ENCODE measurements at regions not wholly inside any gene's neighbourhood (a gene's known extent, or its start where the extent isn't known, plus 50 kb on each side); places are given as distances from the start of the nearest gene placed in this dataset.
"Not testable (repeated sequence)": the region's sequence is repeated elsewhere in the genome, so short reads cannot be mapped to it uniquely, and the experiment has no call there.

DNA sequence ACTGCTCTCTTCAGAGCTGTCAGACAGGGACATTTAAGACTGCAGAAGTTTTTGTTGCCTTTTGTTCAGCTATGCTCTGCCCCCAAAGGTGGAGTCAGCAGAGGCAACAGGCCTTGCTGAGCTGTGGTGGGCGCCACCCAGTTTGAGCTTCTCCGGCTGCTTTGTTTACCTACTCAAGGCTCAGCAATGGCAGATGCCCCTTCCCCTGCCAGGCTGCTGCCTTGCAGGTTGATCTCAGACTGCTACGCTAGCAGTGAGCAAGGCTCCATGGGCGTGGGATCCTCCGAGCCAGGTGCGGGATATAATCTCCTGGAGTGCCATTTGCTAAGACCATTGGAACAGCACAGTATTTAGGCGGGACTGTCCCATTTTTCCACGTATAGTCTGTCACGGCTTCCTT is 371.4 kb upstream of the AMOT start:
- no peak for DNase-seq
- WGBS (ENCODE audit: insufficient coverage, low lambda C conversion rate) = no CpG with 5 or more reads among the region's 9 CpGs
- H3K4me1 ChIP-seq (ENCODE audit: control insufficient read depth, insufficient read depth, low read length) = no peaks in the 10 kb centered on the region
- H3K27ac ChIP-seq (ENCODE audit: low read length) = no peak overlapping the region
- H3K4me3 ChIP-seq (ENCODE audit: low read length) = no peak overlapping the region
- H3K9me3 ChIP-seq (ENCODE audit: control insufficient read depth, low read depth, low read length) = no peaks in the 10 kb centered on the region
- H3K36me3 ChIP-seq (ENCODE audit: control insufficient read depth, insufficient read depth, low read length) = no peaks in the 10 kb centered on the region
- H3K27me3 ChIP-seq (ENCODE audit: control insufficient read depth, insufficient read depth, low read length) = no peaks in the 10 kb centered on the region

DNA sequence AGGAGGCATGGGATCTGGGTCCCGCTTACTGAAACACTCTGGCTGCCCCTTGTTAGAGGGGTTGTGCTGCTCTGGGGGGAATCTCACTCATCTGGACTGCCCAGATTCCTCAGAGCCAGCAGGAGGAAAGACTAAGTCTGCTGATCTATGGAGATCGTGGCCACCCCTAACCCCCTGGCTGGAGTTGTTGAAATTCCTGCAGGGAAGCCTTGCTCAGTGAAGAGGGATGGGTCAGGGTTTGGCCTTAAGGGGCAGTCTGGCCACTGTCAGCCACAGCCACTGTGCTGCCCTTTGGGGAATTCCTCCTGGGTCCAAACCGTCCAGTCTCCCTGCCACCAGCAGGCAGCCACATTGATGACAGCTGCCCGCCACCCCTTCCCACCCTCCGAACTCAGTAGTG is 362.0 kb upstream of the AMOT start:
- no CpG with 5 or more reads among the region's 5 CpGs for WGBS (ENCODE audit: insufficient coverage, low lambda C conversion rate)
- no peaks in the 10 kb centered on the region for H3K9me3 ChIP-seq (ENCODE audit: control insufficient read depth, low read depth, low read length)
- H3K27ac ChIP-seq (ENCODE audit: low read length) = no peak overlapping the region
- no peak overlapping the region for H3K4me3 ChIP-seq (ENCODE audit: low read length)
- no peak for DNase-seq
- no peaks in the 10 kb centered on the region for H3K4me1 ChIP-seq (ENCODE audit: control insufficient read depth, insufficient read depth, low read length)
- H3K27me3 ChIP-seq (ENCODE audit: control insufficient read depth, insufficient read depth, low read length) = no peaks in the 10 kb centered on the region
- no peaks in the 10 kb centered on the region for H3K36me3 ChIP-seq (ENCODE audit: control insufficient read depth, insufficient read depth, low read length)

DNA sequence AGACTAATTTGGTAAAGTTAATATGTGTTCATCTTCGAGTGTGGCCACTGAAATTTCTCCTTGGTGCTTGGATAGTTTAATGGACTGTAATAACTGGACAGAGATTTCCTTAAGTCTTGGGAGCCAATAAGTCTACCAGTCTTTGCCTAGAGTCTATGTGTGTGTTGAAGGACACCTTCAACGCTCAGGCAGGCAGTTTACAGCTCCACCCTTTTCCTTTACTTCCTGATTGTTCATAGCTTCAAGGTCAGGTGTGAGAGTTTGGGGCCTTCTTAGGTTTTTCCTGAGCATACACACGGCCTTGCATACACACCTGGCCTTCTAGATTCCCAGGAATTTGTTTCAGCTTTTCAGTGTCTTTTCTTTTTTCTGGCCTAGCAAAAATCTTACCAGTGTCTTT is 355.3 kb upstream of the AMOT start:
- Histone ChIP-seq H3K4me3 (ENCODE audit: low read length) (no peak overlapping the region), H3K4me1 (ENCODE audit: control insufficient read depth, insufficient read depth, low read length) (no peaks in the 10 kb centered on the region), H3K9me3 (ENCODE audit: control insufficient read depth, low read depth, low read length) (no peaks in the 10 kb centered on the region), H3K27ac (ENCODE audit: low read length) (no peak overlapping the region), H3K36me3 (ENCODE audit: control insufficient read depth, insufficient read depth, low read length) (no peaks in the 10 kb centered on the region), H3K27me3 (ENCODE audit: control insufficient read depth, insufficient read depth, low read length) (no peaks in the 10 kb centered on the region)
- no CpG with 5 or more reads among the region's 3 CpGs for WGBS (ENCODE audit: insufficient coverage, low lambda C conversion rate)
- peak in 1 of 2 donors; percentile 1 for DNase-seq

DNA sequence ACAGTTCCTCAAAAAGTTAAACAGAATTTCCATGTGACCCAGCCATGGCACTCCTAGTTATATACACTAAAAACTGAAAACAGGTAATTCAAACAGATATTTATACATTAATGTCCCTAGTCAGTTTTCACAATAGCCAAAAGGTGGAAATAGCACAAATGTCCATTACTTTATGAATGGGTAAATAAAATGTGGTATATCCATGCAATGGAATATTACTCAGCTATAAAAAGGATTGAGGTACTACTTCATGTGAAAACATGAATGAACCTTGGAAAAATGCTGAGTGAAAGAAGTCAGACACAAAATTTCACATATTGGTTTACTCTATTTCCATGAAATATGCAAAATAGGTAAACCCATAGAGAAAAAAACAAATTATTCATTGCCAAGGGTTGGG is 351.8 kb upstream of the AMOT start:
- Histone ChIP-seq H3K27ac (ENCODE audit: low read length) (no peak overlapping the region), H3K9me3 (ENCODE audit: control insufficient read depth, low read depth, low read length) (no peaks in the 10 kb centered on the region), H3K27me3 (ENCODE audit: control insufficient read depth, insufficient read depth, low read length) (no peaks in the 10 kb centered on the region), H3K4me3 (ENCODE audit: low read length) (no peak overlapping the region), H3K36me3 (ENCODE audit: control insufficient read depth, insufficient read depth, low read length) (no peaks in the 10 kb centered on the region), H3K4me1 (ENCODE audit: control insufficient read depth, insufficient read depth, low read length) (no peaks in the 10 kb centered on the region)
- DNase-seq = no peak

DNA sequence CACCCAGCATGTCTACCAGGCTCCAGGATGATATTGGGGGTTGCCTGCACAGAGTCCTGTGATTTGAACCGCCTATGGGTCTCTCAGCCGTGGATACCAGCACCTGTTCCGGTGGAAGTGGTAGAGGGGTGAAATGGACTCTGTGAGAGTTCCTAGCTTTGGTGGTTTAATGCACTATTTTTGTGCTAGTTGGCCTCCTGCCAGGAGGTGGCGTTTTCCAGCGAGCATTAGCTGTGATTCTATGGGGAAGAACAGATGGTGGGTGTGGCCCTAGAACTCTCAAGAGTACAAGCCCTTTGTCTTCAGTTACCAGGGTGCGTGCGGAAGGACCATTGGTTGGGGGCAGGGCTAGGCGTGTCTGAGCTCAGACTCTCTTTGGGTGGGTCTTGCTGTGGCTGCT is 316.9 kb upstream of the AMOT start:
- no peaks in the 10 kb centered on the region for H3K27me3 ChIP-seq (ENCODE audit: control insufficient read depth, insufficient read depth, low read length)
- no peaks in the 10 kb centered on the region for H3K36me3 ChIP-seq (ENCODE audit: control insufficient read depth, insufficient read depth, low read length)
- H3K4me1 ChIP-seq (ENCODE audit: control insufficient read depth, insufficient read depth, low read length) = no peaks in the 10 kb centered on the region
- no peak overlapping the region for H3K4me3 ChIP-seq (ENCODE audit: low read length)
- H3K27ac ChIP-seq (ENCODE audit: low read length) = no peak overlapping the region
- no peak for DNase-seq
- H3K9me3 ChIP-seq (ENCODE audit: control insufficient read depth, low read depth, low read length) = no peaks in the 10 kb centered on the region
- no CpG with 5 or more reads among the region's 8 CpGs for WGBS (ENCODE audit: insufficient coverage, low lambda C conversion rate)

DNA sequence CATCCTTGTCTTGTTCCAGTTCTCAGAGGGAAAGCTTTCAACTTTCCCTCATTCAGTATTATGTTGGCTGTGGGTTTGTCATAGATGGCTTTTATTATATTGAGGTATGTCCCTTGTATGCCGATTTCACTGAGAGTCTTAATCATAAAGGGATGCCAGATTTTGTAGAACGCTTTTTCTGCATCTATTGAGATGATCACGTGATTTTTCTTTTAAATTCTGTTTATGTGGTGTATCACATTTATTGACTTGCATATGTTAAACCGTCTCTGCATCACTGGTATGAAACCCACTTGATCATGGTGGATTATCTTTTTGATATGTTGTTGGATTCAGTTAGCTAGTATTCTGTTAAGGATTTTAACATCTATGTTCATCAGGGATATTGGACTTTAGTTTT is 313.7 kb upstream of the AMOT start:
- not testable (repeated sequence) for H3K27me3 ChIP-seq (ENCODE audit: control insufficient read depth, insufficient read depth, low read length); H3K27ac ChIP-seq (ENCODE audit: low read length); H3K4me3 ChIP-seq (ENCODE audit: low read length); H3K36me3 ChIP-seq (ENCODE audit: control insufficient read depth, insufficient read depth, low read length); DNase-seq; H3K4me1 ChIP-seq (ENCODE audit: control insufficient read depth, insufficient read depth, low read length); H3K9me3 ChIP-seq (ENCODE audit: control insufficient read depth, low read depth, low read length)
- 100% methylated on average over 1 of the region's 4 CpGs for WGBS (ENCODE audit: insufficient coverage, low lambda C conversion rate)

DNA sequence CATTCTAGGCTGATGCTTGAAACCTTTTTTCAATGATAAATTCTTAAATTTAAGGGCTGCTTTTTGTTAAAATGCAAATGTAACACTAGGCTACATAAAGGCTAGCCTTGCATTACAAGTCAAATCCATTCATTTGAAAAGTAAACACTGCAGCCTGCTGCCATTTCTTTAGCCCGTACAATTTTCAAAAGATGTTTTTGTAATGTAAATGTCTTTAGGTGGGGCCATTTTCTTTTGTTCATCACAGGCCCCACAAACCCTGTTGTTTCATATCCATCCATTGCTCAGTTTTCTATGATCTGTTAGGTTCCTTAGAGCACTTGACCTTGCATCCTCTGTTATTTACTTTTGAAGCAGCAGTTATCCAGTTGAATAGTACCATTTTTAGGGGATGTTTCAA is 296.2 kb upstream of the AMOT start:
- H3K36me3 ChIP-seq (ENCODE audit: control insufficient read depth, insufficient read depth, low read length) = no peaks in the 10 kb centered on the region
- DNase-seq = no peak
- no peaks in the 10 kb centered on the region for H3K4me1 ChIP-seq (ENCODE audit: control insufficient read depth, insufficient read depth, low read length)
- no peaks in the 10 kb centered on the region for H3K9me3 ChIP-seq (ENCODE audit: control insufficient read depth, low read depth, low read length)
- H3K27ac ChIP-seq (ENCODE audit: low read length) = no peak overlapping the region
- H3K4me3 ChIP-seq (ENCODE audit: low read length) = no peak overlapping the region
- WGBS (ENCODE audit: insufficient coverage, low lambda C conversion rate) = no CpG with 5 or more reads among the region's 1 CpG
- H3K27me3 ChIP-seq (ENCODE audit: control insufficient read depth, insufficient read depth, low read length) = no peaks in the 10 kb centered on the region

DNA sequence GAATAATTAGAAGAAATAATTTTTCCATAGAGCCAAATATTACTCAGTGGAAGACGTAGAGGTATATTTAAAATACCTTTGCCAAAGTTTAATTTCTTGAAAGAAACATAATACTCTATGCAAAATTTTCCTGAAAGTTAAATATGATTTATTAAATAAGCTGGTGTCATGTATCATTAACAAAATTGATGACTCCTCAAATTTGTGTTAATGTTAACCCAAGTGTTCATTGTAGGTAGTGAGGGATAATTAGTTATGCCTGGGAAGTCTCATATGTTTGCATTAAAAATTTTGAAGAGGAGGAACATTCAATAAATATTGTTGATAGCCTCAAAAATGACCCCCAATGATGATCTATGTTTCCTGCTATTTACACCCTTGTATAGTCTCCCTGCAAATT is 292.7 kb upstream of the AMOT start:
- Histone ChIP-seq H3K4me1 (ENCODE audit: control insufficient read depth, insufficient read depth, low read length) (no peaks in the 10 kb centered on the region), H3K36me3 (ENCODE audit: control insufficient read depth, insufficient read depth, low read length) (no peaks in the 10 kb centered on the region), H3K4me3 (ENCODE audit: low read length) (no peak overlapping the region), H3K27me3 (ENCODE audit: control insufficient read depth, insufficient read depth, low read length) (no peaks in the 10 kb centered on the region), H3K9me3 (ENCODE audit: control insufficient read depth, low read depth, low read length) (no peaks in the 10 kb centered on the region), H3K27ac (ENCODE audit: low read length) (no peak overlapping the region)
- no peak for DNase-seq
- no CpG with 5 or more reads among the region's 1 CpG for WGBS (ENCODE audit: insufficient coverage, low lambda C conversion rate)

DNA sequence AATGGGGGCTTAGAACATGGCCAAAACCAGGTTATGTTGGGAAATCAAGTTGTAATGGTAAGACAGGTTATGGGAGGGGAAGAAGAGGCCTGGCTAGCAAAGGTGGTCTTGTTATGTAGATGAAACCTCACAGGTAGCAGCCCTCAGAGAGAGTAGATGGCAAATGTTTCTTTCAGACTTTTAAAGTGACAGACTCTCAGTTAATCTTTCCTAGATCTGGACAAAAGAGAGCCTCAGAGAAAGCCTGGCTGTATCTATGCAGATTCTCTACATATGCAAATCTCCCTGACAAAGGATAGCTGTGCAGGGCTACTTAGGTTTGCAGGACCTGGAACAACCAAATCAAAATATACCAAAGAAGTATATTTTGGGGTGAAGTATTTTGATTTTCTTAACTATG is 284.1 kb upstream of the AMOT start:
- H3K9me3 ChIP-seq (ENCODE audit: control insufficient read depth, low read depth, low read length) = no peaks in the 10 kb centered on the region
- H3K36me3 ChIP-seq (ENCODE audit: control insufficient read depth, insufficient read depth, low read length) = no peaks in the 10 kb centered on the region
- no peaks in the 10 kb centered on the region for H3K27me3 ChIP-seq (ENCODE audit: control insufficient read depth, insufficient read depth, low read length)
- no peak overlapping the region for H3K4me3 ChIP-seq (ENCODE audit: low read length)
- H3K27ac ChIP-seq (ENCODE audit: low read length) = no peak overlapping the region
- no peak for DNase-seq
- no peaks in the 10 kb centered on the region for H3K4me1 ChIP-seq (ENCODE audit: control insufficient read depth, insufficient read depth, low read length)

DNA sequence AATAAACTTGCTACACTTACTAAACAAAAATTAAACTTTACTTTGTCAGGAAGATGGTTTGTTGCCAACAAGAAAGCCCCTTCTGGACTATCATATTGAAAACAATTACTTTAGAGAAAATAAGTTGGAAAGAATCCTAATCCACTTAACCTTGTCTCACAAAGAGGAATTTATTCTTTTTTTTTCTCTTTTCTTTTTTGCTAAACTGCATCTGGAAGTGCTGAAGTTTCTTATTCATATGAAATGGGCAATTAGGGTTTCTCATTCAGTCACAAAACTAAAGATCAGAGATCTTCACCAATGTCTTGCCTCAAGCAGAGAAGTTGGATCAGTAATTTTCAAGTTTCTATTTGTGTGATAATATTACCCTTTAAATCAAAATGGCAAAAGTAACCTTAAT is 234.9 kb upstream of the AMOT start:
- H3K27me3 ChIP-seq (ENCODE audit: control insufficient read depth, insufficient read depth, low read length) = no peaks in the 10 kb centered on the region

DNA sequence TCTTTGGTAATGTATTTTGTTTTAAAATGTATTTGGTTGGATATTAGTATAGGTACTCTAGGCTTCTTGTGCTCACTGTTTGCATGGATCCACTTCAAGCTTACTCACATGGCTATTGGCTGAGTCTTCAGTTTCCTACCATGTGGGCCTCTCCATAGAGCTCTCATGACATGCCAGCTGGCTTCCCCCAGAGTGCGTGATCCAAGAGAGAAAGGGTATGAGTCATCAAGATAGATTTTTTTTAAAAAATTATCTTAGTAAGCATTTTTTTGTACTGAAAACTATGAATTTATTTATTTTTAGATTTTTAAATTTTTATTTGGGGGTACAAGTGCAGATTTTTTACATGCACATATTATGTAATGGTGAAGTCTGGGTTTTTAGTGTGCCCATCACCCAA is 219.1 kb upstream of the AMOT start:
- Histone ChIP-seq H3K27ac (ENCODE audit: low read length) (no peak overlapping the region), H3K36me3 (ENCODE audit: control insufficient read depth, insufficient read depth, low read length) (no peaks in the 10 kb centered on the region), H3K27me3 (ENCODE audit: control insufficient read depth, insufficient read depth, low read length) (no peaks in the 10 kb centered on the region), H3K4me1 (ENCODE audit: control insufficient read depth, insufficient read depth, low read length) (no peaks in the 10 kb centered on the region), H3K9me3 (ENCODE audit: control insufficient read depth, low read depth, low read length) (no peaks in the 10 kb centered on the region), H3K4me3 (ENCODE audit: low read length) (no peak overlapping the region)
- no peak for DNase-seq
- WGBS (ENCODE audit: insufficient coverage, low lambda C conversion rate) = no CpG with 5 or more reads among the region's 1 CpG

More for the DNA sequence above, 234.9 kb upstream of the AMOT start:
- H3K4me3 ChIP-seq (ENCODE audit: low read length) = no peak overlapping the region
- H3K9me3 ChIP-seq (ENCODE audit: control insufficient read depth, low read depth, low read length) = no peaks in the 10 kb centered on the region
- no peak for DNase-seq
- H3K4me1 ChIP-seq (ENCODE audit: control insufficient read depth, insufficient read depth, low read length) = no peaks in the 10 kb centered on the region
- H3K36me3 ChIP-seq (ENCODE audit: control insufficient read depth, insufficient read depth, low read length) = no peaks in the 10 kb centered on the region
- no peak overlapping the region for H3K27ac ChIP-seq (ENCODE audit: low read length)

DNA sequence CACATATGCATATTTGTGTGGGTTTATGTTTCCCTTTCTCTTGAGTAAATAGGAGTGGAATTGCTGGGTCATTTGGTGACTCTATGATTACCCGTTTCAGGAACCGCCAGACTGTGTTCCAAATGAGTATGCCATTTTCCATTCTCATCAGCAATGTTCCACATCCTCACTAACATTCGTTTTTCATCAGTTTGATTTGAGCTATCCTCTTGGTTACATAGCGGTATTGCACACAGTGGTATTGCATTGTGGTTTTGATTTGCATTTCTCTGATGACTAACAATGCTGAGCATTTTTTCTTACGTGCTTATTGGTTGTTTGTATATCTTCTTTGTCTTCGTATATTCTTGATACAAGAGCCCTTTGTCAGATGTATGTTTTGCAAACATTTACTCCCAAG is 218.0 kb upstream of the AMOT start:
- DNase-seq = no peak
- no peaks in the 10 kb centered on the region for H3K9me3 ChIP-seq (ENCODE audit: control insufficient read depth, low read depth, low read length)
- H3K4me3 ChIP-seq (ENCODE audit: low read length) = no peak overlapping the region
- no peak overlapping the region for H3K27ac ChIP-seq (ENCODE audit: low read length)
- no peaks in the 10 kb centered on the region for H3K36me3 ChIP-seq (ENCODE audit: control insufficient read depth, insufficient read depth, low read length)
- no peaks in the 10 kb centered on the region for H3K4me1 ChIP-seq (ENCODE audit: control insufficient read depth, insufficient read depth, low read length)
- no peaks in the 10 kb centered on the region for H3K27me3 ChIP-seq (ENCODE audit: control insufficient read depth, insufficient read depth, low read length)
- 67% methylated on average over 2 of the region's 6 CpGs for WGBS (ENCODE audit: insufficient coverage, low lambda C conversion rate)

Measured in large intestine (tissue), 3 donors.